ENCODE measurements at regions not wholly inside any gene's neighbourhood (a gene's known extent, or its start where the extent isn't known, plus 50 kb on each side); places are given as distances from the start of the nearest gene placed in this dataset.

DNA sequence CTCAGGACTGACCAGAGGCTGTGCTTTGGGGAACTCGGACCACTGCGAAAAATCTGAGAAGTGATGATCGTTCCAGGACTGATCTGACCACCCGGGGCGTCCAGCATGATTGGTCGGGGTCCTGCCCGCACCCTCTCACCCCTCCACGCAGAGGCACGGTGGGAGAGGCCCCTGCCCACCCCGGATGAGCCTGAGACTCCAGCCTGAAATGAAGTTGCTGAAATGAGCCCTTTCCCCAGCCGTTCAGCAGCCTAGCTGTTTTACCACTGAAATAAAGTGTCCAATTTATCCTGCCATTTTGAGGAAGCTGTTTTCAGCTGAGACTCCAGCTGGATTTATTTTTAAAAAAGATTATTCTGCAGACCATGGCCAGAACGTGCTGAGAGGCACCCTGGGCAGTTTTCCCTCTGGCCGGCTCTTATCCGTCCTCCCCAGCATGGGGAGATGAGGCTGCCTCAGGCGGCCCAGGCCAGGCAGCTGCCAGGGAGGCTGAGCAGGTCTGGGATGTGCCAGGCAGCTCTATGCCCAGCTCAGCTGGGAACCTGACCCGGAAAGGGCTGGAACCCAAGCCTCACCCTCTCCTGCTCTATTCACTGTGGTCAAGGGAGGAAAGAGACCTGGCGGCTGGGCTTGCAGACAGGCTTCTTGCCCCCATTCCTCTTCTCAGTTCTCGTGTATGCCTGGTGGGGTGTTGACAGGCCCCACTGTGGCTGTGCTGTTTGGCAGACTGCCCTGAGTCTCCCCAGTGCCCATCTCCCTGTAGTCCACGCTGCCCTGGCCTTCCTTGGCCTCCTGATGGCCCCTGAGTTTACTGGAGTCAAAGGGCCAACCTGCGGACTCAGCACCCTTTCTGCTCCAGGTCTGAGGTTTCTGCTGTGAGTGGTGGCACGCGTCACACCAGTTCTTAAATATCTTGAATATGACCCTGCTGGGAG lies 161.0 kb upstream of the B3GAT1 start:
- TF ChIP-seq, protein P1, sequence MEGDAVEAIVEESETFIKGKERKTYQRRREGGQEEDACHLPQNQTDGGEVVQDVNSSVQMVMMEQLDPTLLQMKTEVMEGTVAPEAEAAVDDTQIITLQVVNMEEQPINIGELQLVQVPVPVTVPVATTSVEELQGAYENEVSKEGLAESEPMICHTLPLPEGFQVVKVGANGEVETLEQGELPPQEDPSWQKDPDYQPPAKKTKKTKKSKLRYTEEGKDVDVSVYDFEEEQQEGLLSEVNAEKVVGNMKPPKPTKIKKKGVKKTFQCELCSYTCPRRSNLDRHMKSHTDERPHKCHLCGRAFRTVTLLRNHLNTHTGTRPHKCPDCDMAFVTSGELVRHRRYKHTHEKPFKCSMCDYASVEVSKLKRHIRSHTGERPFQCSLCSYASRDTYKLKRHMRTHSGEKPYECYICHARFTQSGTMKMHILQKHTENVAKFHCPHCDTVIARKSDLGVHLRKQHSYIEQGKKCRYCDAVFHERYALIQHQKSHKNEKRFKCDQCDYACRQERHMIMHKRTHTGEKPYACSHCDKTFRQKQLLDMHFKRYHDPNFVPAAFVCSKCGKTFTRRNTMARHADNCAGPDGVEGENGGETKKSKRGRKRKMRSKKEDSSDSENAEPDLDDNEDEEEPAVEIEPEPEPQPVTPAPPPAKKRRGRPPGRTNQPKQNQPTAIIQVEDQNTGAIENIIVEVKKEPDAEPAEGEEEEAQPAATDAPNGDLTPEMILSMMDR (IDR thresholded peaks at IDR 0.05; ENCODE audit: insufficient read depth, low read depth, low read length): no peak
- no peak for TF ChIP-seq EZH2 (IDR thresholded peaks at IDR 0.05; ENCODE audit: insufficient read depth, low read length)

Data from astrocyte (in vitro differentiated cells and primary cell).